Right renal cortex interstitium (tissue), 3 donors: ENCODE measurements at regions not wholly inside any gene's neighbourhood (a gene's known extent, or its start where the extent isn't known, plus 50 kb on each side); places are given as distances from the start of the nearest gene placed in this dataset.
A peak's percentile ranks its signal among the peaks of the same experiment; 100 is the strongest.

ENCODE experiments used
- DNase-seq, 3 donors: peaks; one replicate each; pipeline ENCODE4 v3.0.0-alpha.2; 2013; ENCODE audit warnings: low read depth in 3 of 3, low spot score in 2 of 3

GRCh38 chr10:78947226-78947625 lies 121.5 kb upstream of the ZMIZ1 start:
- DNase-seq, result no peak

- DNase-seq, result no peak
Measured at GRCh38 chr10:78947733-78948132, 121.0 kb upstream of the ZMIZ1 start.

GRCh38 chr10:78948621-78949030 lies 120.1 kb upstream of the ZMIZ1 start:
- no peak for DNase-seq

GRCh38 chr10:78950656-78951587 lies 117.8 kb upstream of the ZMIZ1 start:
- no peak for DNase-seq

GRCh38 chr10:78952030-78952429 lies 116.7 kb upstream of the ZMIZ1 start:
- no peak for DNase-seq

GRCh38 chr10:78952686-78953085 lies 116.1 kb upstream of the ZMIZ1 start:
- DNase-seq, result no peak

- DNase-seq, result peak in 2 of 3 donors; percentile 66 to 72
Measured at GRCh38 chr10:78953113-78953798, 115.5 kb upstream of the ZMIZ1 start.

- DNase-seq, result no peak
Measured at GRCh38 chr10:78953799-78954297, 114.9 kb upstream of the ZMIZ1 start.

- DNase-seq, result no peak
Measured at GRCh38 chr10:78954689-78955088, 114.1 kb upstream of the ZMIZ1 start.

- no peak for DNase-seq
Measured at GRCh38 chr10:78955206-78955605, 113.6 kb upstream of the ZMIZ1 start.

- no peak for DNase-seq
Measured at GRCh38 chr10:78956391-78956790, 112.4 kb upstream of the ZMIZ1 start.

GRCh38 chr10:78957471-78958039 lies 111.2 kb upstream of the ZMIZ1 start:
- DNase-seq, result no peak

GRCh38 chr10:78959217-78959923 lies 109.4 kb upstream of the ZMIZ1 start:
- DNase-seq, result no peak

GRCh38 chr10:78959924-78960285 lies 108.9 kb upstream of the ZMIZ1 start:
- DNase-seq, result no peak

- DNase-seq, result no peak
Measured at GRCh38 chr10:78960316-78960800, 108.4 kb upstream of the ZMIZ1 start.

- no peak for DNase-seq
Measured at GRCh38 chr10:78961760-78962159, 107.0 kb upstream of the ZMIZ1 start.

- DNase-seq, result no peak
Measured at GRCh38 chr10:78963074-78964034, 105.4 kb upstream of the ZMIZ1 start.

GRCh38 chr10:78964274-78964951 lies 104.4 kb upstream of the ZMIZ1 start:
- no peak for DNase-seq
